ENCODE measurements at regions not wholly inside any gene's neighbourhood (a gene's known extent, or its start where the extent isn't known, plus 50 kb on each side); places are given as distances from the start of the nearest gene placed in this dataset.

DNA sequence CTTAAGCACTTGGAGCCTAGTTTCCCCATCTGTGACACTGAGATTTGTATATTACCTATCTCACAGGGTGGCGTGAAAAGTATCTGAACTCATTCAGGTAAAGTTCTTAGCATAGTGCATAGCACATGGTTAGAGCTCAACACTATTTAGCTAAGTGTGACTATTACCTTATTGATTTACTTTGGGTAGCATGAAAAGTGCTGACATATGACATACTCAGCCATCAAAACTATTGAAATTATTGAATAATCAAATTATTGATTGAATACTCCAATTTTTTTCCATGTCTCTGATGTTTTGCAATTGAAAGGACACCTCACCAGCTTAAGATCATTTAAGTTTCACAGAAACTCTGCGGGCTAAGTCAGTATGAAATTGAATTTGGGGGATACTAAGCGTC lies 715.0 kb downstream of the EFNB2 start:
- H3K9ac ChIP-seq (ENCODE audit: low read depth, low read length), result no peak overlapping the region
- no peaks in the 10 kb centered on the region for H3K4me1 ChIP-seq (ENCODE audit: control insufficient read depth, insufficient read depth, low read length)
- H3K4me3 ChIP-seq (ENCODE audit: low read length), result no peak overlapping the region
- H3K4me2 ChIP-seq (ENCODE audit: low read length), result no peak overlapping the region
- no peaks in the 10 kb centered on the region for H3K9me3 ChIP-seq (replicated peaks; ENCODE audit: low read length)
- no peaks in the 10 kb centered on the region for H3K36me3 ChIP-seq (ENCODE audit: insufficient read depth, low read length)
- no peaks in the 10 kb centered on the region for H3K27me3 ChIP-seq (ENCODE audit: control insufficient read depth, insufficient read depth, low read length)

DNA sequence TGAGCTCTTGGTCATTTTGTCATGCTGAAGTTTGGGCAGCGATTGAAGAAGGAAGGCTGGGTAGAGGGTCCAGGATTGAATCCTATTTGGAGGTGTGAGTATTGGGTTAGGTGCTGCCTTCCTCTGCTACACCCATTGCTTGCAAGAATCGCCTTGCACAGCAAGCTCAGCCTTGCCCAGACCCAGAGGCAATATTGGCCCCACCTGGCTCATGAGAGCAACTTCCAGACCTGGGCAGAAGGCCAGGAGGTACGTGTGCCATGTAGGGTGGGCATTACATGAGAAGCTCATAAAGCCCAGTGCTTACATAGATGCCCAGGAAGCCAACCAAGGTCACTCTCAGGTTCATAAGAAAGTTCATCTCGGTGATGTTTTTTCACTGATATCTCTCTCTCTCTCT lies 718.0 kb downstream of the EFNB2 start:
- Histone ChIP-seq H3K4me2 (ENCODE audit: low read length) (no peak overlapping the region), H3K4me1 (ENCODE audit: control insufficient read depth, insufficient read depth, low read length) (no peaks in the 10 kb centered on the region), H3K27me3 (ENCODE audit: control insufficient read depth, insufficient read depth, low read length) (no peaks in the 10 kb centered on the region), H3K9me3 (replicated peaks; ENCODE audit: low read length) (no peaks in the 10 kb centered on the region), H3K4me3 (ENCODE audit: low read length) (no peak overlapping the region), H3K9ac (ENCODE audit: low read depth, low read length) (no peak overlapping the region), H3K36me3 (ENCODE audit: insufficient read depth, low read length) (no peaks in the 10 kb centered on the region)

GRCh38 chr13:105816994-105817393 lies 718.5 kb downstream of the EFNB2 start:
- Histone ChIP-seq H3K4me2 (ENCODE audit: low read length) (no peak overlapping the region), H3K9ac (ENCODE audit: low read depth, low read length) (no peak overlapping the region), H3K4me1 (ENCODE audit: control insufficient read depth, insufficient read depth, low read length) (no peaks in the 10 kb centered on the region), H3K4me3 (ENCODE audit: low read length) (no peak overlapping the region), H3K36me3 (ENCODE audit: insufficient read depth, low read length) (no peaks in the 10 kb centered on the region), H3K27me3 (ENCODE audit: control insufficient read depth, insufficient read depth, low read length) (no peaks in the 10 kb centered on the region), H3K9me3 (replicated peaks; ENCODE audit: low read length) (no peaks in the 10 kb centered on the region)

GRCh38 chr13:105814902-105815250 lies 720.6 kb downstream of the EFNB2 start:
- Histone ChIP-seq H3K4me1 (ENCODE audit: control insufficient read depth, insufficient read depth, low read length) (no peaks in the 10 kb centered on the region), H3K27me3 (ENCODE audit: control insufficient read depth, insufficient read depth, low read length) (no peaks in the 10 kb centered on the region), H3K9ac (ENCODE audit: low read depth, low read length) (no peak overlapping the region), H3K4me3 (ENCODE audit: low read length) (no peak overlapping the region), H3K9me3 (replicated peaks; ENCODE audit: low read length) (no peaks in the 10 kb centered on the region), H3K36me3 (ENCODE audit: insufficient read depth, low read length) (no peaks in the 10 kb centered on the region), H3K4me2 (ENCODE audit: low read length) (no peak overlapping the region)

DNA sequence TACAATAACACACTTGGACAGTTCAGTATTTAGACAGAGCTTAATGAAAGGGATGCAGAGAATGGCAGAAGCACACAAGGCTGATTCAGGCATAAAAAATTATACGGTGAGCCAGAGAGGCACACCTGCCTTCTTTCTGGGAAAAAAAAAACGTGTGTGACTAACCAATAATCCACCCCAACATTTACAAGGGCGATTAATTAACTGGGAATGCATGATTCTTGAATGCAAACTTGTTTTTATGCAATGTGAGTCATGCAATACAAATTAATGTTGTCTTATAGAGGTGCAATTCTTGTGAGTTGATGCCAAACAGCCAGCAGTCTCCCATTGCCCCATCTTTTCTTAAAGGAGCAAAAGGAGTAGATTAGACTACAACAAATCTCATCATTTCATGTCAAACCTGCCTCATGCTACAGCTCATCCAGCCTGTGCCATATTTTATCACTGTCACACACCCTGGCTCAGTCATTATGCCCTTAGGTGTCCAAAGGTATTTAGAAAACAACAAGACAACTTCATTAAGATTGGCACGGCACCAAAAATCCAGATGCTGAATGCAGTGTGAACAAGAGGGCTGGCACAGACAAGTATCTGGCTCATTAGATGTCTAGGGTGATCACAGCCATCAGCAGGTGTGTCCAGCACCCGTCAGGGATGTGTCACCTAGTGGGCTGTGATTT lies 721.1 kb downstream of the EFNB2 start:
- no peaks in the 10 kb centered on the region for H3K9me3 ChIP-seq (replicated peaks; ENCODE audit: low read length)
- no peaks in the 10 kb centered on the region for H3K36me3 ChIP-seq (ENCODE audit: insufficient read depth, low read length)
- no peak overlapping the region for H3K4me3 ChIP-seq (ENCODE audit: low read length)
- no peak overlapping the region for H3K9ac ChIP-seq (ENCODE audit: low read depth, low read length)
- no peak overlapping the region for H3K4me2 ChIP-seq (ENCODE audit: low read length)
- H3K27me3 ChIP-seq (ENCODE audit: control insufficient read depth, insufficient read depth, low read length), result no peaks in the 10 kb centered on the region
- no peaks in the 10 kb centered on the region for H3K4me1 ChIP-seq (ENCODE audit: control insufficient read depth, insufficient read depth, low read length)

GRCh38 chr13:105806628-105806920 lies 728.9 kb downstream of the EFNB2 start:
- H3K4me3 ChIP-seq (ENCODE audit: low read length), result no peak overlapping the region
- H3K9ac ChIP-seq (ENCODE audit: low read depth, low read length), result no peak overlapping the region
- H3K27me3 ChIP-seq (ENCODE audit: control insufficient read depth, insufficient read depth, low read length), result no peaks in the 10 kb centered on the region
- H3K4me2 ChIP-seq (ENCODE audit: low read length), result no peak overlapping the region
- H3K4me1 ChIP-seq (ENCODE audit: control insufficient read depth, insufficient read depth, low read length), result no peaks in the 10 kb centered on the region
- no peaks in the 10 kb centered on the region for H3K36me3 ChIP-seq (ENCODE audit: insufficient read depth, low read length)
- H3K9me3 ChIP-seq (replicated peaks; ENCODE audit: low read length), result no peaks in the 10 kb centered on the region

DNA sequence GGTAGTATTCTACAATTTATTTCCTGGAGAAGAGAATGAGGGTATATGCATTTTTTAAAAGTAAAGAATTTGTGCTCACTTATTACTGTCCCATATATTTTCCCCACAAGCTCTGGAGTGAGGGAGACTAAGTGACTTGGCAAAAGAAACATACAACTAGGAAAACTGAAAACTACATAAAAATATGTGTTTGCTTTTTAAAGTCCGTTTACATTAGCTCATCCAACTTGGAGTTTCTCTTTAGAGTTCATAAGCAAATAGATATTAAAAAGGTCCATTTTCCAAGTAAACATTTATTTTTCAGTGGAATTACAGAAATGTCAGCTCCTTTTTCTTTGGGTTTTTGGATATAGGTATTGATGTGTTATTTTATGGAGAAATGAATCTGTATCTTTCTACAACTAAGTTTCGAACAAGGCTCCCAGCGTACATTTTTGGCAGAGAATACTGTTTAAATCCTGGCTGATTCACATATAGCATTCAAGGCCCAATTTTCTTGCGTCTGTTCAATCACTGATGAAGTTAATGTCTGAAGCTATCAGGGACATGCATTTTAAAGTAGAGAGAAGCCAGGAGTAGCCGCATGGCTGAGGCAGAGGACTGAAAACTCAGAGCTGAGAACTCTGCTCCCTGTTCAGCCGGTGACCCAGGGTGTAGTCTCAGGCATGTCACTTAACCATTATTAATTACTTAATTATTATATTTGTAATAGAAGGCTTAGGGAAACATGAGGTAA lies 729.4 kb downstream of the EFNB2 start:
- H3K4me3 ChIP-seq (ENCODE audit: low read length), result no peak overlapping the region
- H3K9me3 ChIP-seq (replicated peaks; ENCODE audit: low read length), result no peaks in the 10 kb centered on the region
- no peak overlapping the region for H3K4me2 ChIP-seq (ENCODE audit: low read length)
- no peaks in the 10 kb centered on the region for H3K36me3 ChIP-seq (ENCODE audit: insufficient read depth, low read length)
- no peaks in the 10 kb centered on the region for H3K4me1 ChIP-seq (ENCODE audit: control insufficient read depth, insufficient read depth, low read length)
- no peak overlapping the region for H3K9ac ChIP-seq (ENCODE audit: low read depth, low read length)
- H3K27me3 ChIP-seq (ENCODE audit: control insufficient read depth, insufficient read depth, low read length), result no peaks in the 10 kb centered on the region

DNA sequence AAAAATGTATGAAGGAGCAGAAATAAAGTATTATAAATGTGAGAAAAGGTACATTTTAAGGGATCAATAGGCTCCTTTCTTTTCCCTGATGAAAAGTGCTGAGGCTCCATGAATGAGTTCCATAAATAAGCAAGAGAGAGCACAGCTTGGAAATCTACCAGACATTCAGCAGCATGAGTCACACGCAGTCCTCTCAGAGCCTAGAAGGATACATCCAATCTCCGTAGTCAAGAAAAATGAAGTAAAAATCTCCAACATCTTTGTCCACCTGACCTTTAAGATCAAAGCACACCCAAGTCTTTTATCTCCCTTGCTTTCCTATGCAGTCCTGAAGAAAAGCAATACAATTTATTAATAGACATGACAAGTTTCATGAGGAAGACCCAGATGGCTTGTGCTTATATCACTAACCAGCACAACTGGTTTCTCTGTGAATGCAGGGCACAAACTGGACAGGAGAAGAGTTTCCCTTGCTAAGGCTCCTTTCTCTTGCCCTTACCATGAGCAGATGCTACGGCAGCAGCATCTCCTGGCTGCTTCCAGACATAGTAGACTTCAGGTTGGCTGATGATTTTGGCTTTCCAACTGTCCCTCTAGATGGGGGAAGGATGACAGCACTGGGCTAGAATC lies 730.8 kb downstream of the EFNB2 start:
- no peak overlapping the region for H3K9ac ChIP-seq (ENCODE audit: low read depth, low read length)
- H3K36me3 ChIP-seq (ENCODE audit: insufficient read depth, low read length), result no peaks in the 10 kb centered on the region

GRCh38 chr13:105799155-105799554 lies 736.3 kb downstream of the EFNB2 start:
- Histone ChIP-seq H3K4me3 (ENCODE audit: low read length) (no peak overlapping the region), H3K36me3 (ENCODE audit: insufficient read depth, low read length) (no peaks in the 10 kb centered on the region), H3K9me3 (replicated peaks; ENCODE audit: low read length) (no peaks in the 10 kb centered on the region), H3K9ac (ENCODE audit: low read depth, low read length) (no peak overlapping the region), H3K4me1 (ENCODE audit: control insufficient read depth, insufficient read depth, low read length) (no peaks in the 10 kb centered on the region), H3K4me2 (ENCODE audit: low read length) (no peak overlapping the region), H3K27me3 (ENCODE audit: control insufficient read depth, insufficient read depth, low read length) (no peaks in the 10 kb centered on the region)

More for the DNA sequence above, 730.8 kb downstream of the EFNB2 start:
- Histone ChIP-seq H3K4me2 (ENCODE audit: low read length) (no peak overlapping the region), H3K4me3 (ENCODE audit: low read length) (no peak overlapping the region), H3K9me3 (replicated peaks; ENCODE audit: low read length) (no peaks in the 10 kb centered on the region), H3K27me3 (ENCODE audit: control insufficient read depth, insufficient read depth, low read length) (no peaks in the 10 kb centered on the region), H3K4me1 (ENCODE audit: control insufficient read depth, insufficient read depth, low read length) (no peaks in the 10 kb centered on the region)

GRCh38 chr13:105798541-105798940 lies 736.9 kb downstream of the EFNB2 start:
- Histone ChIP-seq H3K27me3 (ENCODE audit: control insufficient read depth, insufficient read depth, low read length) (no peaks in the 10 kb centered on the region), H3K36me3 (ENCODE audit: insufficient read depth, low read length) (no peaks in the 10 kb centered on the region), H3K9ac (ENCODE audit: low read depth, low read length) (no peak overlapping the region), H3K9me3 (replicated peaks; ENCODE audit: low read length) (no peaks in the 10 kb centered on the region), H3K4me2 (ENCODE audit: low read length) (no peak overlapping the region), H3K4me3 (ENCODE audit: low read length) (no peak overlapping the region), H3K4me1 (ENCODE audit: control insufficient read depth, insufficient read depth, low read length) (no peaks in the 10 kb centered on the region)

GRCh38 chr13:105796081-105796480 lies 739.4 kb downstream of the EFNB2 start:
- H3K9me3 ChIP-seq (replicated peaks; ENCODE audit: low read length), result no peaks in the 10 kb centered on the region
- H3K9ac ChIP-seq (ENCODE audit: low read depth, low read length), result no peak overlapping the region
- H3K4me2 ChIP-seq (ENCODE audit: low read length), result no peak overlapping the region
- no peaks in the 10 kb centered on the region for H3K4me1 ChIP-seq (ENCODE audit: control insufficient read depth, insufficient read depth, low read length)
- H3K36me3 ChIP-seq (ENCODE audit: insufficient read depth, low read length), result no peaks in the 10 kb centered on the region
- H3K4me3 ChIP-seq (ENCODE audit: low read length), result no peak overlapping the region
- H3K27me3 ChIP-seq (ENCODE audit: control insufficient read depth, insufficient read depth, low read length), result no peaks in the 10 kb centered on the region

DNA sequence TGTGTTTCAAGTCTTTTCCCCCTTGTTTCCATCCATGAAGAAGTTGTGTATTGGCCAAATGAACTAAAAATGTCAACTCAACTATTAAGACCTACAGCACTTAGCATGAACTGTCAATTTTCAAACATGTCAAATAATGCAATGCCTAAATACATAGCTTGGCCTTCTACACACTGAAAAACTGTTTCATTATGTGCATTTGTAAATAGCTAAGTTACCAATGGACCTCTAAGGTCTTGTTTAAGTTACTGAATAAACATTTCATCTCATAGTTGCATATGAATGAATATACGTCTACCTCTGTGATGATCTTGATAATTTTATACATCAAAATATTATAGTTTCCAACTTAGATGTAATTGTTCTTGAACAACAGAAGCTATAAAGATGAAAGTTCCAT lies 744.5 kb downstream of the EFNB2 start:
- no peak overlapping the region for H3K4me2 ChIP-seq (ENCODE audit: low read length)
- H3K9me3 ChIP-seq (replicated peaks; ENCODE audit: low read length), result no peaks in the 10 kb centered on the region
- no peaks in the 10 kb centered on the region for H3K36me3 ChIP-seq (ENCODE audit: insufficient read depth, low read length)

More for the DNA sequence above, 744.5 kb downstream of the EFNB2 start:
- Histone ChIP-seq H3K4me1 (ENCODE audit: control insufficient read depth, insufficient read depth, low read length) (peaks cover 17% of the 10 kb centered on the region), H3K27me3 (ENCODE audit: control insufficient read depth, insufficient read depth, low read length) (no peaks in the 10 kb centered on the region), H3K9ac (ENCODE audit: low read depth, low read length) (no peak overlapping the region), H3K4me3 (ENCODE audit: low read length) (no peak overlapping the region)

Measured in skeletal muscle satellite cell (primary cell).